Nephron progenitor cell (in vitro differentiated cells): ENCODE measurements at regions not wholly inside any gene's neighbourhood (a gene's known extent, or its start where the extent isn't known, plus 50 kb on each side); places are given as distances from the start of the nearest gene placed in this dataset.

ENCODE experiments used
- DNase-seq: peaks from one replicate; pipeline ENCODE4 v3.0.0; 2021
- H3K27ac Mint-ChIP-seq: 2 replicates; pipeline ENCODE4 v1.8.0; 2021; ENCODE audit warnings: mild to moderate bottlenecking, moderate library complexity, mixed read lengths
- H3K27me3 Mint-ChIP-seq: 2 replicates; pipeline ENCODE4 v1.8.0; 2021; ENCODE audit warnings: mild to moderate bottlenecking, low read depth, mixed read lengths; ENCODE audit not compliant: poor library complexity
- H3K36me3 Mint-ChIP-seq: 2 replicates; pipeline ENCODE4 v1.8.0; 2021; ENCODE audit warnings: low read depth, mixed read lengths
- H3K4me1 Mint-ChIP-seq: 2 replicates; pipeline ENCODE4 v1.8.0; 2021; ENCODE audit warnings: mixed read lengths
- H3K4me3 Mint-ChIP-seq: 2 replicates; pipeline ENCODE4 v1.8.0; 2021; ENCODE audit warnings: mild to moderate bottlenecking, moderate library complexity, mixed read lengths
- H3K9me3 Mint-ChIP-seq: 2 replicates; pipeline ENCODE4 v1.8.0; 2021; ENCODE audit warnings: mild to moderate bottlenecking, moderate library complexity, mixed read lengths
- CTCF ChIP-seq: fragments of 200-600 bp; sonication (generic); IDR thresholded peaks from 2 replicates; pipeline ENCODE4 v1.5.0; 2021; ENCODE audit warnings: antibody characterized with exemption

- H3K4me3 Mint-ChIP-seq = no peak overlapping the region
- H3K9me3 Mint-ChIP-seq = no peaks in the 10 kb centered on the region
- no peak overlapping the region for H3K27ac Mint-ChIP-seq
- DNase-seq = no peak
- H3K4me1 Mint-ChIP-seq = no peaks in the 10 kb centered on the region
- H3K36me3 Mint-ChIP-seq = no peaks in the 10 kb centered on the region
- peaks cover 2% of the 10 kb centered on the region for H3K27me3 Mint-ChIP-seq
- no peak for TF ChIP-seq CTCF
These were observed 95.6 kb upstream of the E2F7 start for GRCh38 chr12:77160931-77161330.

DNA sequence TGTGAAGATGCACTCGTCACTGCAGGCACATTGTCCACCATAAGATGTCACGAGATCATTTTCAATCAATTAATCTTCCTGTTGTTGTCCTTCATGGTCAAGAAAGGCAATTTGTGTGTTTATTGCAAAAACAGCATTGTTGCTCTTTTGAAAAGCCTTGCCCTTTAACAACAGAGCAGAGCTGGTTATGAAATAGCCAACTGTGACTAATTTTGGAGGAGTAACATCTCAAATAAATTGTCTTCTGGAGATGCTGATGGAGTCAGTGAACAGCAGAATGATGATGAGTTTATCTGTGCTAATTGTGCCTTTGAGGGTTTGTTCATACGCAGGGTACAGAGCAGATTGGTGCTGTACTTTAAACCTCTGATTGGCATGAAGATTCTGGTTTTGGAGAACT is 88.3 kb upstream of the E2F7 start:
- no peak for TF ChIP-seq CTCF
- no peak overlapping the region for H3K27ac Mint-ChIP-seq
- no peaks in the 10 kb centered on the region for H3K4me1 Mint-ChIP-seq
- H3K36me3 Mint-ChIP-seq = no peaks in the 10 kb centered on the region
- no peak for DNase-seq
- H3K27me3 Mint-ChIP-seq = no peaks in the 10 kb centered on the region
- H3K4me3 Mint-ChIP-seq = no peak overlapping the region
- no peaks in the 10 kb centered on the region for H3K9me3 Mint-ChIP-seq

DNA sequence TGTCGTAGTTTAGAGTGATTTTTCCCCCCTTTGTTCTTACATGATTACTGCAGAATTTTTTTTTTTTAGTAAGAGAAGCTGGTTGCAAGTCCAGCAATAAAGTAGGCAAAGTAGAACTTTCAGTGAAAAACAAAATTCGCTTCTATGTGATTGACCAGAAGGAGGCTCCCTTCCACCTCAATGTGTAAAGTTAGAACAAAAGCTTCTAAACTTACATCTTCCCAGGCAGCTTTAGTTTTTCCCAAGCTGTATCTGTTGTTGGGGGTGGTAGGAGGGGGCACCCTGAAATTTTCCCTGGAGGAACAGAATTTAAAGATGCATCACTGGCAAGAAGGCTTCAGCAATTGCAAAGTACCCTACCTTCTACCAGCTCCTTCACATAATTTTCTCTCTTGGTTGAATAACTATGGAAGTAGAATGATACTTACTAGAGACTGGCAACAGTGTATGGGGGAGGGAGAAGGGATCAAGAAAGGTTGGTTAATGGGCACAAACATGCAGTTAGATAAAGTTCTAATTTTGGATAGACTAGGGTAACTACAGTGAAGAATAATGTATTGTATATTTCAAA is 87.3 kb upstream of the E2F7 start:
- H3K27ac Mint-ChIP-seq = no peak overlapping the region
- H3K27me3 Mint-ChIP-seq = no peaks in the 10 kb centered on the region
- TF ChIP-seq CTCF = peak; percentile 47
- H3K4me1 Mint-ChIP-seq = no peaks in the 10 kb centered on the region
- no peaks in the 10 kb centered on the region for H3K9me3 Mint-ChIP-seq
- H3K36me3 Mint-ChIP-seq = no peaks in the 10 kb centered on the region
- no peak overlapping the region for H3K4me3 Mint-ChIP-seq
- no peak for DNase-seq

DNA sequence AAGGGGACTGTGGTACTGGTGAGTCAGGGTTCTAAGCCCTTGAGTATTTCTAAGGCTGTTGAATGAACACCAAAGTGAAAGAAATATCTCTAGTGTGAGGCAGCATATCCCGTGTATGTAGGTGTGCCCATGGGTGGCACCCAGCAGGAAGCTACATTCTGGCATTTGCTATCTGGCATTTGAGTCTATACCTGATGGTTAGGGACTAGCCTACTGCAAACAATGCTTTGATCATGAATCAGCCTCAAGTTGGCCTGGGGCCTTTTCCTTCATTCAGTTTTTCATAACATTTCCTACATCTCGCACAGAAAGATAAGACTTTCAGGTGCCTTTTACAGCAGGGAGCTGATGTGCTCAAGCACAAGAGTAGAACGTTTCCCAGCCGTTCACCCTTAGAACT is 85.7 kb upstream of the E2F7 start:
- no peak overlapping the region for H3K4me3 Mint-ChIP-seq
- H3K4me1 Mint-ChIP-seq = no peaks in the 10 kb centered on the region
- H3K27ac Mint-ChIP-seq = no peak overlapping the region
- no peaks in the 10 kb centered on the region for H3K36me3 Mint-ChIP-seq
- H3K9me3 Mint-ChIP-seq = no peaks in the 10 kb centered on the region
- no peak for TF ChIP-seq CTCF
- no peaks in the 10 kb centered on the region for H3K27me3 Mint-ChIP-seq
- no peak for DNase-seq

DNA sequence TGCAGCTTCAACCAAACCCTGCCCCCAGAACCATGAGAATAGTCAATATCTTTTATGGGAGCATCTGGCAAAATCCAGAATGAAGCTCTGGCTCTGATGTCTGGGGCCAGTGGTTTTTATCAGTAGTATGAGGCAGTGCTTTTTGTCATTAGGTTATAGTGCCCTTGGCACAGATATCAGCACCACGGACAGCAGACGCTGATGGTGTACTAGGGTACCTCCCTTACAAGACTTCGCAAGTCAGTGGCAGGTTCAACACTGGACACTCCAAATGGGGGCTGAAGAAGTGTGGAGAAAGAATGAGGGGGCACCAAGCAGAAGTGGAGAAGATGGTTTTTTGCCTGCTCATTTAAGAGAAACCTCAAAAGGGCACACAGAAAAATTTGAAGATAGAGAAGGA is 68.2 kb upstream of the E2F7 start:
- TF ChIP-seq CTCF = no peak
- Mint-ChIP-seq H3K4me3 (no peak overlapping the region), H3K36me3 (no peaks in the 10 kb centered on the region), H3K9me3 (no peaks in the 10 kb centered on the region), H3K4me1 (no peaks in the 10 kb centered on the region), H3K27ac (no peak overlapping the region), H3K27me3 (peaks cover 4% of the 10 kb centered on the region)
- DNase-seq = peak; percentile 87

DNA sequence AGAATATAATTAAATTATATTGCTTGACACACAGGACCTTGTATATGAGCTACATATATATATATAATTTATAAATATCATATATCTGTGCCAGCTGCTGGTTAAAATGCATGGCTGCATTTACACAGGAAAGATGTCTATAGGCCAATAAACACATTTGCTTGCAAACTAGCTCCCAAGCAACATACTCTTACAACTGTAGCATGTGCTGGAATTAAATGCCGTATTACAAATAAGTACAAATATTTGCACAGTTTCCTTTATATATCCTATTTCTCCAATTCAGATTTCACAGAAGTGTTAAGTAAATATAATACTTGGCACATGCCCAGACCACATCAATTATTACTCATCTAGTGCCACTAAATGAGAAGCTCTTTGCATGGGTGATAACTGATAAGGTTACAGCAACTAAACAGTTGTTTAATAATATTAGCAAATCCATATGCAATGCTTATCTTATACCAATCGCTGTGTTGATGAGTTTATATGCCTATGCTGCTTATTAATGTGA is 66.7 kb upstream of the E2F7 start:
- no peak overlapping the region for H3K4me3 Mint-ChIP-seq
- no peak for TF ChIP-seq CTCF
- no peaks in the 10 kb centered on the region for H3K4me1 Mint-ChIP-seq
- no peaks in the 10 kb centered on the region for H3K36me3 Mint-ChIP-seq
- no peaks in the 10 kb centered on the region for H3K9me3 Mint-ChIP-seq
- DNase-seq = no peak
- peaks cover 4% of the 10 kb centered on the region for H3K27me3 Mint-ChIP-seq
- H3K27ac Mint-ChIP-seq = no peak overlapping the region
